Smooth muscle cell (in vitro differentiated cells): ENCODE measurements at regions not wholly inside any gene's neighbourhood (a gene's known extent, or its start where the extent isn't known, plus 50 kb on each side); places are given as distances from the start of the nearest gene placed in this dataset.

ENCODE experiments used
- DNase-seq: peaks from one replicate; lab custom pipeline; 2025; ENCODE audit not compliant: unreplicated experiment; lab: John Stamatoyannopoulos, UW
- H2AFZ ChIP-seq: fragments of 200-600 bp; sonication (generic); 2 replicates; pipeline ENCODE4 v1.6.0; 2016; ENCODE audit warnings: antibody characterized with exemption, low read depth, mild to moderate bottlenecking
- H3F3A ChIP-seq: fragments of 200-600 bp; sonication (generic); 2 replicates; pipeline ENCODE4 v1.6.0; 2017; ENCODE audit warnings: antibody characterized with exemption, low read depth
- H3K27ac ChIP-seq: fragments of 200-600 bp; sonication (generic); 2 replicates; pipeline ENCODE4 v1.5.1; 2016; ENCODE audit warnings: low read depth, mild to moderate bottlenecking
- H3K27me3 ChIP-seq: fragments of 200-600 bp; sonication (generic); 2 replicates; pipeline ENCODE4 v1.6.1; 2016; ENCODE audit warnings: low read depth, mild to moderate bottlenecking
- H3K36me3 ChIP-seq: fragments of 200-600 bp; sonication (generic); 2 replicates; pipeline ENCODE4 v1.5.1; 2016; ENCODE audit warnings: low read depth
- H3K4me1 ChIP-seq: fragments of 200-600 bp; sonication (generic); 2 replicates; pipeline ENCODE4 v1.5.1; 2016; ENCODE audit warnings: low read depth
- H3K4me2 ChIP-seq: fragments of 200-600 bp; sonication (generic); 2 replicates; pipeline ENCODE4 v1.6.0; 2016; ENCODE audit warnings: mild to moderate bottlenecking
- H3K4me3 ChIP-seq: fragments of 200-600 bp; sonication (generic); 2 replicates; pipeline ENCODE4 v1.5.1; 2016; ENCODE audit warnings: mild to moderate bottlenecking
- H3K79me2 ChIP-seq: fragments of 200-600 bp; sonication (generic); 2 replicates; pipeline ENCODE4 v1.6.0; 2016; ENCODE audit warnings: low read depth, mild to moderate bottlenecking
- H3K9ac ChIP-seq: fragments of 200-600 bp; sonication (generic); 2 replicates; pipeline ENCODE4 v1.6.0; 2016; ENCODE audit warnings: low read depth
- H3K9me3 ChIP-seq: fragments of 200-600 bp; sonication (generic); replicated peaks from 2 replicates; pipeline ENCODE4 v1.5.1; 2016; ENCODE audit warnings: low read depth
- H4K20me1 ChIP-seq: fragments of 200-600 bp; sonication (generic); 2 replicates; pipeline ENCODE4 v1.6.0; 2016; ENCODE audit warnings: low read depth
- WGBS: methylation state at CpG from one replicate; pipeline ENCODE4 v1.1.7; 2016; ENCODE audit warnings: low lambda C conversion rate; 5-methylcytosine and 5-hydroxymethylcytosine counted together
- TF ChIP-seq, protein P1 (sequence below): fragments of 200-600 bp; sonication (generic); IDR thresholded peaks from 2 replicates; pipeline ENCODE4 v1.5.1; 2017; ENCODE audit warnings: borderline replicate concordance, mild to moderate bottlenecking, antibody characterized with exemption; ENCODE audit not compliant: insufficient read depth, poor library complexity, severe bottlenecking

- no peak overlapping the region for H3K9ac ChIP-seq
- H3K4me3 ChIP-seq, result no peak overlapping the region
- TF ChIP-seq, protein P1, sequence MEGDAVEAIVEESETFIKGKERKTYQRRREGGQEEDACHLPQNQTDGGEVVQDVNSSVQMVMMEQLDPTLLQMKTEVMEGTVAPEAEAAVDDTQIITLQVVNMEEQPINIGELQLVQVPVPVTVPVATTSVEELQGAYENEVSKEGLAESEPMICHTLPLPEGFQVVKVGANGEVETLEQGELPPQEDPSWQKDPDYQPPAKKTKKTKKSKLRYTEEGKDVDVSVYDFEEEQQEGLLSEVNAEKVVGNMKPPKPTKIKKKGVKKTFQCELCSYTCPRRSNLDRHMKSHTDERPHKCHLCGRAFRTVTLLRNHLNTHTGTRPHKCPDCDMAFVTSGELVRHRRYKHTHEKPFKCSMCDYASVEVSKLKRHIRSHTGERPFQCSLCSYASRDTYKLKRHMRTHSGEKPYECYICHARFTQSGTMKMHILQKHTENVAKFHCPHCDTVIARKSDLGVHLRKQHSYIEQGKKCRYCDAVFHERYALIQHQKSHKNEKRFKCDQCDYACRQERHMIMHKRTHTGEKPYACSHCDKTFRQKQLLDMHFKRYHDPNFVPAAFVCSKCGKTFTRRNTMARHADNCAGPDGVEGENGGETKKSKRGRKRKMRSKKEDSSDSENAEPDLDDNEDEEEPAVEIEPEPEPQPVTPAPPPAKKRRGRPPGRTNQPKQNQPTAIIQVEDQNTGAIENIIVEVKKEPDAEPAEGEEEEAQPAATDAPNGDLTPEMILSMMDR, result no peak
- H3K9me3 ChIP-seq, result no peaks in the 10 kb centered on the region
- H2AFZ ChIP-seq, result no peak overlapping the region
- no peak overlapping the region for H3K4me2 ChIP-seq
- H3K27me3 ChIP-seq, result no peaks in the 10 kb centered on the region
- H3F3A ChIP-seq, result no peaks in the 10 kb centered on the region
- no peaks in the 10 kb centered on the region for H3K36me3 ChIP-seq
- 89% methylated on average over 14 of the region's 14 CpGs for WGBS
- no peaks in the 10 kb centered on the region for H3K79me2 ChIP-seq
- no peak for DNase-seq
- H3K4me1 ChIP-seq, result no peaks in the 10 kb centered on the region
- no peak overlapping the region for H3K27ac ChIP-seq
- H4K20me1 ChIP-seq, result no peaks in the 10 kb centered on the region
Observed at GRCh38 chrX:39416547-39417260, 615.4 kb downstream of the MID1IP1 start.

DNA sequence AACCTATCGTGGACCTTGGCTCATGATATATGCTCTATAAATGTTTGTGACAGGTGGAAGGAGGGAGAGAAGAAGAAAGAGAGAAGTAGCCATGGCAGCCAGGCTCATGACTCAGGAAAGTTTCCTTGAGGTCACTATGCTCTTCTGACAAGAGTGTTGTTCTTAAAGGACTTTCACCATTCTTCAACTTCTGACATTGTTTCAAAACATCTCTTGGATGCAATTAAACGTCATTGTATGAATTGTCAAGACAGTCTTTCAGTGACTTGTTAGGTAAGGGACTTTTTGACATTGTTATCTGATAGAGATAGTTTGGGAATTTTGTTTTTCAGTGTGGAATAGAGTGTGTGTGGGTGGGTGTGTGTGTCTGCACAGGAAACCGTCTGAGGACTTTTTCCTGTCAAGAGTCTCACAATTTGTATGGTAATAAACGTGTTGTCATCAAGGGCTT, 617.0 kb downstream of the MID1IP1 start:
- Histone ChIP-seq H3K9me3 (no peaks in the 10 kb centered on the region), H2AFZ (no peak overlapping the region), H3K79me2 (no peaks in the 10 kb centered on the region), H3K4me3 (no peak overlapping the region), H3F3A (no peaks in the 10 kb centered on the region), H3K4me2 (no peak overlapping the region), H3K27me3 (no peaks in the 10 kb centered on the region), H3K9ac (no peak overlapping the region), H3K36me3 (no peaks in the 10 kb centered on the region), H3K27ac (no peak overlapping the region), H4K20me1 (no peaks in the 10 kb centered on the region), H3K4me1 (no peaks in the 10 kb centered on the region)
- TF ChIP-seq, protein P1, result no peak
- DNase-seq, result no peak
- 41% methylated on average over 4 of the region's 4 CpGs for WGBS

DNA sequence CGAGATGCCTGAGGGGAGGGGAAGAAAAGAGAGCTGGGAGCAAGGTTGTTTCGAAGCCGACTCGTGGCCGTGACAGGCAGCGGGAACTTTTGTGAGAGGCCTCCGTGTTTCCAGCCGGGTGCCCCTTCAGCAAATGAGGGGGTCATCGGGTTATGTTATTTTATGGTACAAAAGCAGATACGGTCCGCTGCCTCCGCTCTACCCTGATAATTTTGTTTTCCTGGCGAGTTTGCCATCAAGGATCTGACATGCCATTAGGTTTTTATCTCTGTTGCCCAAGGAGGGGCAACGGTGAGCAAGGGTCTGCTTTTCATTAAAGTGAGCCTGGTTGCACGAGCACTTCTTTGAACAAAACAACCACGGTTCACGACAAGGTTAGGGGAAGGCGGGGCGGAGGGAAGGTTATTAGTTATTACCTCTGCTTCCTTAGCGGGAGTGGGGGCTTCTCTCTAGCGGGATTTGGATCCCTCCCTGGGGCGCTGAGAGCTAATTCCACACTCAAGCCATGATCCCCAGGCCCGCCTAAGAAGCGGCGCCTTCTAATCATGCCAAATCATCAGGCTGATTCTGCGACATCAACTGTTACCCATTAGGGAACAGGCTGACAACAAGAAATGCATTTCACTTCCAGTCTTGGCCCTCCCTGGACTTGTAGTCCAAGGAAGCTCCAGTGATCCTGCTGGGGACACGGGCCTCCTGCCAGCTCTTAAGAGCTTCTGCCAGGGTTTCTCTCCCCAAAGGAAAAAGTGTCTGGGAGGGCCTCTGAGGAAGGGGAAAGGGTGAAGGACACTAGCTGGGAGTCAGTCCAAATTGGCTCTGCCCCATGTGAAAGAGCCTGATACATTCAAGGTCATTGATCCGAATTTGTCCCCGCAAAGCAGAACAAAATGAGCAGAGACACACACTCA, 617.7 kb downstream of the MID1IP1 start:
- H3K9ac ChIP-seq, result no peak overlapping the region
- no peaks in the 10 kb centered on the region for H4K20me1 ChIP-seq

More for the DNA sequence above, 617.7 kb downstream of the MID1IP1 start:
- H3K4me3 ChIP-seq, result no peak overlapping the region
- TF ChIP-seq, protein P1, result no peak
- no peaks in the 10 kb centered on the region for H3K27me3 ChIP-seq
- no peaks in the 10 kb centered on the region for H3K4me1 ChIP-seq
- H2AFZ ChIP-seq, result no peak overlapping the region
- no peaks in the 10 kb centered on the region for H3K79me2 ChIP-seq
- no peaks in the 10 kb centered on the region for H3F3A ChIP-seq
- H3K4me2 ChIP-seq, result no peak overlapping the region
- 72% methylated on average over 29 of the region's 29 CpGs for WGBS
- no peaks in the 10 kb centered on the region for H3K9me3 ChIP-seq
- no peaks in the 10 kb centered on the region for H3K36me3 ChIP-seq
- no peak overlapping the region for H3K27ac ChIP-seq
- no peak for DNase-seq
